K562 (cell line): ENCODE measurements at regions not wholly inside any gene's neighbourhood (a gene's known extent, or its start where the extent isn't known, plus 50 kb on each side); places are given as distances from the start of the nearest gene placed in this dataset.

Experiments
- ATAC-seq: fragments of 200-7000 bp; cut with Tn5 transposase; 3 replicates; pipeline ENCODE4 v1.9.1; 2020; ENCODE audit warnings: moderate library complexity
- BruUV-seq: library from RNA; stranded (reverse); fragments of 400-500 nt; replicated peaks from 2 replicates; lab custom pipeline; 2021; lab: Mats Ljungman, UMichigan
- CTCF ChIA-PET: fragments of 300-600 bp; formaldehyde crosslinking; extraction: SDS; loops from one replicate; lab custom pipeline; 2021; ENCODE audit warnings: low intra/inter-chr PET ratio; lab: Yijun Ruan, JAX
- POLR2A ChIA-PET: fragments of 300-600, 350-650 bp; sonication (Branson Sonifier 250); formaldehyde crosslinking; extraction: SDS; loops from one replicate; lab custom pipeline; 2021; ENCODE audit warnings: antibody characterized with exemption, inconsistent platforms; lab: Yijun Ruan, JAX
- DNase-seq, 4 experiments: peaks; one replicate each; pipeline versions ENCODE4 v3.0.0 to v3.0.0-alpha.2; 2011 to 2018; ENCODE audit warnings: low spot score in 3 of 4, mixed read lengths in 3 of 4; ENCODE audit errors: extremely low read depth in 1 of 4
- FAIRE-seq: peaks from 2 replicates; lab custom pipeline; 2011; peaks lifted over from hg19 to GRCh38; lab: Jason Lieb, UNC
- H2AFZ ChIP-seq: 2 replicates; pipeline ENCODE4 v1.6.0; 2011; ENCODE audit warnings: low read depth, low read length, control low read depth, inconsistent platforms
- H3K27ac ChIP-seq: fragments of 200-600 bp; 3 replicates; pipeline ENCODE4 v1.8.0; 2011; ENCODE audit warnings: low read depth, mild to moderate bottlenecking, control low read depth, inconsistent platforms, low read length, moderate library complexity, mixed read lengths; ENCODE audit errors: extremely low read depth
- H3K27me3 ChIP-seq, 2 experiments: fragments of 300-600 bp in 1 of 2; 2 replicates in 1 of 2; 3 replicates in 1 of 2; pipeline versions ENCODE4 v1.6.0 to v1.8.0; 2011; ENCODE audit warnings: inconsistent platforms in 2 of 2, low read length in 2 of 2, mild to moderate bottlenecking in 1 of 2, mixed read lengths in 1 of 2, moderate library complexity in 1 of 2; ENCODE audit not compliant: control insufficient read depth in 2 of 2, insufficient read depth in 2 of 2
- H3K36me3 ChIP-seq: fragments of 300-600 bp; 3 replicates; pipeline ENCODE4 v1.8.0; 2011; ENCODE audit warnings: mild to moderate bottlenecking, low read length, inconsistent platforms; ENCODE audit not compliant: control insufficient read depth, insufficient read depth
- H3K4me1 ChIP-seq, 2 experiments: fragments of 200-600 bp in 1 of 2; replicated peaks in 1 of 2; 2 replicates in 1 of 2; 3 replicates in 1 of 2; pipeline versions ENCODE4 v1.5.1 to v1.8.0; 2011; ENCODE audit warnings: inconsistent platforms in 2 of 2, low read length in 2 of 2, mild to moderate bottlenecking in 1 of 2, mixed read lengths in 1 of 2, moderate library complexity in 1 of 2; ENCODE audit not compliant: control insufficient read depth in 2 of 2, insufficient read depth in 2 of 2
- H3K4me2 ChIP-seq: 2 replicates; pipeline ENCODE4 v1.6.1; 2011; ENCODE audit warnings: low read length, control low read depth, inconsistent platforms, mixed read lengths; ENCODE audit not compliant: insufficient read depth
- H3K4me3 ChIP-seq: fragments of 200-600 bp; sonication (generic), shearing (Covaris generic); 2 replicates; pipeline ENCODE4 v1.5.1; 2016; ENCODE audit warnings: control low read depth, inconsistent platforms
- H3K79me2 ChIP-seq: fragments of 200-600 bp; 3 replicates; pipeline ENCODE4 v1.8.0; 2011; ENCODE audit warnings: low read length, inconsistent platforms; ENCODE audit not compliant: control insufficient read depth, insufficient read depth
- H3K9ac ChIP-seq, 2 experiments: 2 replicates each; pipeline versions ENCODE4 v1.6.0 to v1.6.1; 2011; ENCODE audit warnings: low read depth in 2 of 2, low read length in 2 of 2, control low read depth in 1 of 2, inconsistent platforms in 1 of 2, mild to moderate bottlenecking in 1 of 2, mixed read lengths in 1 of 2; ENCODE audit not compliant: insufficient read depth in 1 of 2
- H3K9me1 ChIP-seq: one replicate; pipeline ENCODE4 v1.6.0; 2011; ENCODE audit warnings: inconsistent platforms, mild to moderate bottlenecking, low read length, moderate library complexity; ENCODE audit not compliant: control insufficient read depth, insufficient read depth
- H3K9me3 ChIP-seq: replicated peaks from 2 replicates; pipeline ENCODE4 v1.5.1; 2011; ENCODE audit warnings: low read depth, low read length, inconsistent platforms; ENCODE audit not compliant: control insufficient read depth, insufficient read depth
- H4K20me1 ChIP-seq: replicated peaks from 2 replicates; pipeline ENCODE4 v1.6.1; 2011; ENCODE audit warnings: low read length, inconsistent platforms, mixed read lengths; ENCODE audit not compliant: control insufficient read depth, insufficient read depth
- EHMT2 ChIP-seq: fragments of 450-650 bp; IDR thresholded peaks from 2 replicates; pipeline ENCODE4 v1.6.1; 2018; ENCODE audit warnings: antibody characterized with exemption
- ETV5 ChIP-seq: sonication (generic); formaldehyde crosslinking; IDR thresholded peaks from 2 replicates; pipeline ENCODE4 v1.4.0; 2020; ENCODE audit warnings: low read depth, mild to moderate bottlenecking, missing genetic modification reagents
- HDAC8 ChIP-seq: fragments of 450-650 bp; IDR thresholded peaks from 2 replicates; pipeline ENCODE4 v1.6.1; 2016; ENCODE audit warnings: mild to moderate bottlenecking, missing genetic modification characterization, moderate library complexity, missing compliant biosample characterization
- L3MBTL2 ChIP-seq: fragments of 450-650 bp; IDR thresholded peaks from 2 replicates; pipeline ENCODE4 v1.6.1; 2016; ENCODE audit warnings: mild to moderate bottlenecking, moderate library complexity
- POLR2B ChIP-seq: fragments of 450-650 bp; IDR thresholded peaks from 2 replicates; pipeline ENCODE4 v1.6.1; 2018; ENCODE audit warnings: low read depth; ENCODE audit not compliant: partially characterized antibody
- SP1 ChIP-seq: sonication (generic); formaldehyde crosslinking; IDR thresholded peaks from 2 replicates; pipeline ENCODE4 v1.8.1; 2022; ENCODE audit warnings: mild to moderate bottlenecking, missing genetic modification reagents
- ZNF24 ChIP-seq: fragments of 450-650 bp; IDR thresholded peaks from 2 replicates; pipeline ENCODE4 v1.6.1; 2016
- ZNF592 ChIP-seq: fragments of 450-650 bp; IDR thresholded peaks from 2 replicates; pipeline ENCODE4 v1.6.1; 2017; ENCODE audit warnings: antibody characterized with exemption, mild to moderate bottlenecking
- WGBS: fragments of 100-300 bp; shearing (Covaris generic); methylation state at CpG from one replicate; pipeline ENCODE4 v1.1.6; 2016; ENCODE audit warnings: low coverage, mixed read lengths; ENCODE audit not compliant: insufficient coverage; ENCODE audit errors: missing lambda C conversion rate; 5-methylcytosine and 5-hydroxymethylcytosine counted together
- in situ Hi-C: fragments of 300-500 bp; cut with MboI; formaldehyde crosslinking; loops from 4 replicates; pipeline ENCODE4 v1.15.0; 2018; ENCODE audit warnings: inconsistent platforms, mixed read lengths
- intact Hi-C: fragments of 100-400 bp; cut with micrococcal nuclease; formaldehyde crosslinking; loops from 2 replicates; pipeline ENCODE4 v1.14.2; 2022

- TF ChIP-seq L3MBTL2 (no peak), ZNF24 (no peak), SP1 (CRISPR knock-in tag) (no peak)
- TF ChIP-seq, all 486 proteins: peak for 0
Measured at GRCh38 chr5:21672360-21672759, 1180.8 kb downstream of the CDH12 start (continued).

GRCh38 chr5:21665524-21665923 lies 1187.6 kb downstream of the CDH12 start:
- POLR2A ChIA-PET, result no interaction called here
- no peak overlapping the region for H2AFZ ChIP-seq

More at GRCh38 chr5:21665524-21665923, 1187.6 kb downstream of the CDH12 start:
- no peaks in the 10 kb centered on the region for H3K4me1 ChIP-seq
- no peak overlapping the region for H3K4me3 ChIP-seq
- H3K4me2 ChIP-seq, result no peak overlapping the region
- H3K27ac ChIP-seq, result no peak overlapping the region
- CTCF ChIA-PET, result no interaction called here
- no peaks in the 10 kb centered on the region for H3K27me3 ChIP-seq
- no peak for FAIRE-seq
- BruUV-seq, result no TSS peak
- H3K9ac ChIP-seq, result no peak overlapping the region
- DNase-seq, result no peak
- TF ChIP-seq ZNF592 (no peak), POLR2B (no peak), ETV5 (no peak), HDAC8 (no peak), EHMT2 (no peak)
- TF ChIP-seq, all 486 proteins: peak for 0
- in situ Hi-C loops (no loop called here), intact Hi-C loops (no loop called here)
- H4K20me1 ChIP-seq, result no peaks in the 10 kb centered on the region
- H3K79me2 ChIP-seq, result no peaks in the 10 kb centered on the region
- no peak for ATAC-seq
- H3K36me3 ChIP-seq, result no peaks in the 10 kb centered on the region
- H3K9me1 ChIP-seq, result no peaks in the 10 kb centered on the region
- H3K9me3 ChIP-seq, result no peaks in the 10 kb centered on the region
- WGBS, result 0% methylated on average over 2 of the region's 2 CpGs
